ENCODE measurements at regions not wholly inside any gene's neighbourhood (a gene's known extent, or its start where the extent isn't known, plus 50 kb on each side); places are given as distances from the start of the nearest gene placed in this dataset.

DNA sequence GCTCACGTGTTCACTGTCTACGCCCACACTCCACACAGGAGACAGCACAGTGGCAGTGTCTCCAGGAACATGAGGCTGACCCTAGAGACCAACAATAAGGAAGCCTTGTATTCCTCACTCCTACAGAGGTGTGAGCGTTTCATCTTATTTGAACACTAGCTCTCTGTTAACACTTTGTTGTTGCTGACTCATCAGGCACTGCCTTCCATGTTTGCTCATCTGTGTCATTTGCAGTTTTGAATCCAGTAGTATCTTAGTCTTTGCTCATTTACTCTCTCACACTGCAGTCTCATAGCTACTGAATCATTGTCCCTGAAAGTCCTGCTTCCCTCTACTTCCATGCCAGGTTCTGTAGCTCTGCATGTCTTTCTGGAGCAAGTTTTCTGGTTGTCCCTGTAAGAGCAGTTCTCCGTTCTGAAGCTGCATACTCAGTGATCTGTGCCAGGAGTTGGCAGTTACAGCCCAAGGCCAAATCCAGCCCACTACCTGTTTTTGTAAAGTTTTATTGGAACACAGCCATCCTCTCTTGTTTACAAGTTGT is 80.3 kb upstream of the DCLK2 start:
- Histone ChIP-seq H4K20me1 (ENCODE audit: insufficient read depth) (no peaks in the 10 kb centered on the region), H3K4me2 (peak overlapping the region; percentile 4; the same call in 1 of the 2 replicates), H3K9me2 (ENCODE audit: insufficient read depth) (no peaks in the 10 kb centered on the region), H3K36me3 (ENCODE audit: low read depth) (no peaks in the 10 kb centered on the region), H3K9me3 (ENCODE audit: insufficient read depth, low read depth) (no peaks in the 10 kb centered on the region), H3K79me2 (ENCODE audit: low read depth) (no peaks in the 10 kb centered on the region), H3K27ac (no peak overlapping the region), H3K27me3 (ENCODE audit: insufficient read depth, low read depth) (no peaks in the 10 kb centered on the region), H3K4me3 (no peak overlapping the region), H3F3A (ENCODE audit: insufficient read depth, low read depth) (no peaks in the 10 kb centered on the region), H3K4me1 (replicated peaks; ENCODE audit: insufficient read depth) (peaks cover 8% of the 10 kb centered on the region; the same call in 1 of the 2 replicates), H2AFZ (peak overlapping the region; percentile 28; the same call in 1 of the 2 replicates)
- intact Hi-C loops (cut with micrococcal nuclease; ENCODE audit: unreplicated experiment) = loop anchor here (2.0 kb wide), 1 partner anchor 245 kb away; no protein-coding TSS in a partner anchor
- POLR2A ChIA-PET (ENCODE audit: unreplicated experiment) = no interaction called here
- CTCF ChIA-PET = interaction anchor here (0.6 to 0.7 kb wide), 2 partner anchors 16 to 211 kb away, joined by 3 to 4 read pairs; no protein-coding TSS in a partner anchor
- TF ChIP-seq, protein P1, sequence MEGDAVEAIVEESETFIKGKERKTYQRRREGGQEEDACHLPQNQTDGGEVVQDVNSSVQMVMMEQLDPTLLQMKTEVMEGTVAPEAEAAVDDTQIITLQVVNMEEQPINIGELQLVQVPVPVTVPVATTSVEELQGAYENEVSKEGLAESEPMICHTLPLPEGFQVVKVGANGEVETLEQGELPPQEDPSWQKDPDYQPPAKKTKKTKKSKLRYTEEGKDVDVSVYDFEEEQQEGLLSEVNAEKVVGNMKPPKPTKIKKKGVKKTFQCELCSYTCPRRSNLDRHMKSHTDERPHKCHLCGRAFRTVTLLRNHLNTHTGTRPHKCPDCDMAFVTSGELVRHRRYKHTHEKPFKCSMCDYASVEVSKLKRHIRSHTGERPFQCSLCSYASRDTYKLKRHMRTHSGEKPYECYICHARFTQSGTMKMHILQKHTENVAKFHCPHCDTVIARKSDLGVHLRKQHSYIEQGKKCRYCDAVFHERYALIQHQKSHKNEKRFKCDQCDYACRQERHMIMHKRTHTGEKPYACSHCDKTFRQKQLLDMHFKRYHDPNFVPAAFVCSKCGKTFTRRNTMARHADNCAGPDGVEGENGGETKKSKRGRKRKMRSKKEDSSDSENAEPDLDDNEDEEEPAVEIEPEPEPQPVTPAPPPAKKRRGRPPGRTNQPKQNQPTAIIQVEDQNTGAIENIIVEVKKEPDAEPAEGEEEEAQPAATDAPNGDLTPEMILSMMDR (conservative IDR thresholded peaks at IDR 0.05) = no peak
- TF ChIP-seq EZH2 (IDR thresholded peaks at IDR 0.05; ENCODE audit: low read depth) = no peak
- peak in 1 of 2 experiments; percentile 8 for DNase-seq
- BruUV-seq (replicated peaks) = no TSS peak

DNA sequence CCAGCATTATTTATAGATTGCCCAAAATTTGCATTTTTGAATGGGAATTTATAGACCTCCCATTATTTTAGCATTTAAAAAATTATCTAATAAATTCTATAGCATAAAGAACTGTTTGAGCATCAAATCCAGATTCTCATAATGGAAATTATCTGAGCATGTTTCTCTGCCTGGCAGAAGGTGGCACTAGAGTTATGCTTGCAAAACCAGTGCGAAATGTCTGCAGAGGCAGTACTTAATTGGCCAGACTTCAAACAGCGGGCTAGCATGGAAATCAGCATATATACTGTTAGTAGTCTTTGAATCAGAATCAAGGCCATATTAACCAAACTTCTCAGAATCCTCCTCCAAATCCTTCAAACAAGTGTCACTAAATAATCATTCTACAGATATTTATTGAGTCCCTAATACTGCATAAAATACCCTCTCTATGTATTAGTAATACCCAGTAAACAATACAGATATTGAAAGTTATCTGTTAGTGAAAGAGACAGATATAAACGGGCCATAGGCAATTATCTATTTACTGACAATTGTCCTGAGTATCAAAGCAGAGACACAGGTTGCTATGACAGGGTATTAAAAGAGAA is 78.7 kb upstream of the DCLK2 start:
- no peak for DNase-seq
- H3K4me1 ChIP-seq (replicated peaks; ENCODE audit: insufficient read depth) = peaks cover 8% of the 10 kb centered on the region; the same call in 1 of the 2 replicates
- H3F3A ChIP-seq (ENCODE audit: insufficient read depth, low read depth) = no peaks in the 10 kb centered on the region
- no peak overlapping the region for H3K4me3 ChIP-seq
- no peaks in the 10 kb centered on the region for H3K27me3 ChIP-seq (ENCODE audit: insufficient read depth, low read depth)
- no peak for TF ChIP-seq EZH2 (IDR thresholded peaks at IDR 0.05; ENCODE audit: low read depth)
- TF ChIP-seq, protein P1 (conservative IDR thresholded peaks at IDR 0.05) = peak; percentile 68
- H3K9me3 ChIP-seq (ENCODE audit: insufficient read depth, low read depth) = no peaks in the 10 kb centered on the region
- POLR2A ChIA-PET (ENCODE audit: unreplicated experiment) = no interaction called here
- no TSS peak for BruUV-seq (replicated peaks)
- no peaks in the 10 kb centered on the region for H3K79me2 ChIP-seq (ENCODE audit: low read depth)
- no peak overlapping the region for H3K27ac ChIP-seq
- no peaks in the 10 kb centered on the region for H3K36me3 ChIP-seq (ENCODE audit: low read depth)
- H4K20me1 ChIP-seq (ENCODE audit: insufficient read depth) = no peaks in the 10 kb centered on the region
- intact Hi-C loops (cut with micrococcal nuclease; ENCODE audit: unreplicated experiment) = loop anchor here (1.0 to 2.0 kb wide), 2 partner anchors 243 to 868 kb away; no protein-coding TSS in a partner anchor
- H3K4me2 ChIP-seq = no peak overlapping the region
- CTCF ChIA-PET = no interaction called here
- H2AFZ ChIP-seq = no peak overlapping the region
- no peaks in the 10 kb centered on the region for H3K9me2 ChIP-seq (ENCODE audit: insufficient read depth)

DNA sequence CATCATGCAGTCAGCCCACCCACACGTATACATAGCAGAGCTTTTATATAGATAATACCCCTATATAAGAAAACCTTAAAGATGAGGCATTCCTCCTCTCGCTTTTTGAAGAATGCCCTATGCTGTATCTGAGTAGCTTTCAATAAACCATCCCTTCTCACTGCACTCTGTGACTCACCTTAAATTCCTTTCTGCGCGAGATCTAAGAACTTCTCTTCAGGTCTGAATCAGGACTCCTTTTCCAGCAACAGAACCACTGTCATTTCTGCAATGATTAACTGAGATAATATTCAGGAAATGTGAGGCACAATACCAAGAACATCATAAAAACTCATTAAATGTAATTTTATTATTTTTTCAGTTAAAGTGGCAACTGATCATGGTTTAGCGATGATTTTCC is 76.4 kb upstream of the DCLK2 start:
- H3K4me2 ChIP-seq = no peak overlapping the region
- intact Hi-C loops (cut with micrococcal nuclease; ENCODE audit: unreplicated experiment) = no loop called here
- DNase-seq = no peak
- ChIA-PET CTCF (no interaction called here), POLR2A (ENCODE audit: unreplicated experiment) (no interaction called here)
- H2AFZ ChIP-seq = no peak overlapping the region
- H3F3A ChIP-seq (ENCODE audit: insufficient read depth, low read depth) = no peaks in the 10 kb centered on the region
- no peaks in the 10 kb centered on the region for H4K20me1 ChIP-seq (ENCODE audit: insufficient read depth)
- H3K36me3 ChIP-seq (ENCODE audit: low read depth) = no peaks in the 10 kb centered on the region
- H3K27ac ChIP-seq = no peak overlapping the region
- H3K79me2 ChIP-seq (ENCODE audit: low read depth) = no peaks in the 10 kb centered on the region
- H3K27me3 ChIP-seq (ENCODE audit: insufficient read depth, low read depth) = no peaks in the 10 kb centered on the region
- H3K4me1 ChIP-seq (replicated peaks; ENCODE audit: insufficient read depth) = peaks cover 8% of the 10 kb centered on the region; the same call in 1 of the 2 replicates
- no peaks in the 10 kb centered on the region for H3K9me3 ChIP-seq (ENCODE audit: insufficient read depth, low read depth)
- TF ChIP-seq, protein P1 (conservative IDR thresholded peaks at IDR 0.05) = no peak
- TF ChIP-seq EZH2 (IDR thresholded peaks at IDR 0.05; ENCODE audit: low read depth) = no peak
- H3K4me3 ChIP-seq = no peak overlapping the region
- H3K9me2 ChIP-seq (ENCODE audit: insufficient read depth) = no peaks in the 10 kb centered on the region
- no TSS peak for BruUV-seq (replicated peaks)
